HS-5 (cell line): ENCODE measurements at regions not wholly inside any gene's neighbourhood (a gene's known extent, or its start where the extent isn't known, plus 50 kb on each side); places are given as distances from the start of the nearest gene placed in this dataset.

Experiments
- DNase-seq: peaks from one replicate; pipeline ENCODE4 v3.0.0-alpha.2; 2012; ENCODE audit warnings: low read depth

GRCh38 chr5:112657804-112658203, 79.9 kb upstream of the APC start:
- no peak for DNase-seq

GRCh38 chr5:112660359-112660758, 77.3 kb upstream of the APC start:
- no peak for DNase-seq

GRCh38 chr5:112663146-112663545, 74.5 kb upstream of the APC start:
- no peak for DNase-seq

- no peak for DNase-seq
Observed at GRCh38 chr5:112668016-112668415, 69.7 kb upstream of the APC start.

- DNase-seq, result no peak
Observed at GRCh38 chr5:112668911-112669310, 68.8 kb upstream of the APC start.

- no peak for DNase-seq
Observed at GRCh38 chr5:112669328-112669963, 68.2 kb upstream of the APC start.

- no peak for DNase-seq
Observed at GRCh38 chr5:112671687-112672086, 66.0 kb upstream of the APC start.

GRCh38 chr5:112681481-112681908, 56.2 kb upstream of the APC start:
- no peak for DNase-seq

GRCh38 chr5:112682621-112683061, 55.0 kb upstream of the APC start:
- no peak for DNase-seq

GRCh38 chr5:112684121-112684520, 53.6 kb upstream of the APC start:
- no peak for DNase-seq

- peak; percentile 64 for DNase-seq
Observed at GRCh38 chr5:112684737-112685136, 52.9 kb upstream of the APC start.

- DNase-seq, result no peak
Observed at GRCh38 chr5:112685386-112685785, 52.3 kb upstream of the APC start.

GRCh38 chr5:112685931-112686330, 51.8 kb upstream of the APC start:
- DNase-seq, result no peak

- no peak for DNase-seq
Observed at GRCh38 chr5:112686675-112687074, 51.0 kb upstream of the APC start.

- no peak for DNase-seq
Observed at GRCh38 chr5:112687306-112687705, 50.4 kb upstream of the APC start.
